ENCODE measurements at regions not wholly inside any gene's neighbourhood (a gene's known extent, or its start where the extent isn't known, plus 50 kb on each side); places are given as distances from the start of the nearest gene placed in this dataset.

DNA sequence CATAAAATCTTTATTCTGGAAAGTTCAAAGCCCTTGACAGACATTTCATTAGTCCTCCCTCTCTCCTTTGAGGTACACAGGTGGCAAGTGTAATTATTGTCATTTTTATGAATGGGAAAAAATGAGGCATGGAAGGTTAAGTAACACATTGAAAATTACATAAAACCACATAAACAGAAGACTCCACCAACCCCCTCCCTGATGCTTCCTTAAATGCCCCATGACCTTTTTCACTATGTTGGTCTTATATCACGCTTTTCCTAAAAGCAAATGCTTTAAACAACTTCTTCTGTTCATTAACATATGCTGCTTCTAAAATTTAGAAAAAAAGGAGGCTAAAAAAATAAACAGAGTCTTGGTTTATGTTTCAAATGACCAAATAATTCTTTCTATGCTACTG lies 648.4 kb downstream of the PTPRC start:
- ChIA-PET POLR2A (ENCODE audit: partially characterized antibody) (no interaction called here), CTCF (ENCODE audit: partially characterized antibody) (no interaction called here)
- intact Hi-C loops (cut with micrococcal nuclease): no loop called here
- no peak overlapping the region for H3K27ac ChIP-seq (ENCODE audit: low read depth, low read length)
- H3K9me3 Mint-ChIP-seq: peaks cover 0 to 4% (median 0%) of the 10 kb centered on the region in 8 donors
- no peak overlapping the region for H3K27ac Mint-ChIP-seq
- H3K27me3 Mint-ChIP-seq: peaks cover 4 to 10% of the 10 kb centered on the region in 2 donors
- H3K4me1 Mint-ChIP-seq: no peaks in the 10 kb centered on the region
- no peak overlapping the region for H3K4me3 Mint-ChIP-seq
- no peak overlapping the region for H3K4me3 ChIP-seq (ENCODE audit: low read length in 2 of 2)
- H3K36me3 ChIP-seq (ENCODE audit: insufficient read depth, low read length): no peaks in the 10 kb centered on the region
- H3K27me3 ChIP-seq (ENCODE audit: insufficient read depth, low read length): no peaks in the 10 kb centered on the region
- H3K4me1 ChIP-seq (ENCODE audit: insufficient read depth, low read length): no peaks in the 10 kb centered on the region
- no peak for DNase-seq
- no peaks in the 10 kb centered on the region for H3K36me3 Mint-ChIP-seq
- no peaks in the 10 kb centered on the region for H3K9me3 ChIP-seq (ENCODE audit: control insufficient read depth in 1 of 2, low read length in 2 of 2)

DNA sequence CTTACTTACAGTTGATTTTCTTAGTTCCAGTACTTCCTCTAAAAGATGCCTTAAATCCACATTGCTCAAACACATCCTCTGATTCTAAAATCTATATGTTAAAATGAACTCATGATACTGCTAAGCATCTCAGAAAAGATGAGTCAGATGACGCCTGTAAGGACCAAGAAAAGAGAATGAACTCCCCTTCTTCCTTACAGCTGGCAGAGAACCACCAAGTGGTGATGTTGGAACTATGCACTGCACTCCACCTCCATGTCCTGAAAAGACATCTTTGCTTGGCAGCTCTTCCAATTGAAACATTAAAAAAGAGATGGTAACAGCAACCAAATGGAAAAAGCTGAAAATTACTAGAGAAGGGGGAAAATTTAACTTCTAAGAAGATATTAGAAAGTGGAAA lies 648.8 kb downstream of the PTPRC start:
- no peak overlapping the region for H3K27ac Mint-ChIP-seq
- no peak overlapping the region for H3K4me3 Mint-ChIP-seq
- ChIA-PET POLR2A (ENCODE audit: partially characterized antibody) (no interaction called here), CTCF (ENCODE audit: partially characterized antibody) (no interaction called here)
- peaks cover 4 to 8% of the 10 kb centered on the region in 2 donors for H3K27me3 Mint-ChIP-seq
- intact Hi-C loops (cut with micrococcal nuclease): no loop called here
- Histone ChIP-seq H3K9me3 (ENCODE audit: control insufficient read depth in 1 of 2, low read length in 2 of 2) (no peaks in the 10 kb centered on the region), H3K4me3 (ENCODE audit: low read length in 2 of 2) (no peak overlapping the region), H3K27me3 (ENCODE audit: insufficient read depth, low read length) (no peaks in the 10 kb centered on the region), H3K4me1 (ENCODE audit: insufficient read depth, low read length) (no peaks in the 10 kb centered on the region), H3K27ac (ENCODE audit: low read depth, low read length) (no peak overlapping the region), H3K36me3 (ENCODE audit: insufficient read depth, low read length) (no peaks in the 10 kb centered on the region)
- DNase-seq: no peak
- H3K9me3 Mint-ChIP-seq: peaks cover 0 to 4% (median 0%) of the 10 kb centered on the region in 8 donors
- H3K4me1 Mint-ChIP-seq: no peaks in the 10 kb centered on the region
- no peaks in the 10 kb centered on the region for H3K36me3 Mint-ChIP-seq

GRCh38 chr1:199290186-199290585 lies 651.3 kb downstream of the PTPRC start:
- H3K27ac Mint-ChIP-seq: no peak overlapping the region
- peaks cover 10 to 16% of the 10 kb centered on the region in 2 donors for H3K27me3 Mint-ChIP-seq
- no peaks in the 10 kb centered on the region for H3K4me1 ChIP-seq (ENCODE audit: insufficient read depth, low read length)
- H3K36me3 ChIP-seq (ENCODE audit: insufficient read depth, low read length): no peaks in the 10 kb centered on the region
- DNase-seq: no peak
- no peaks in the 10 kb centered on the region for H3K27me3 ChIP-seq (ENCODE audit: insufficient read depth, low read length)
- CTCF ChIA-PET (ENCODE audit: partially characterized antibody): no interaction called here
- H3K4me1 Mint-ChIP-seq: no peaks in the 10 kb centered on the region
- no peak overlapping the region for H3K4me3 Mint-ChIP-seq
- intact Hi-C loops (cut with micrococcal nuclease): no loop called here
- H3K9me3 Mint-ChIP-seq: peaks cover 0 to 4% (median 0%) of the 10 kb centered on the region in 8 donors
- no peak overlapping the region for H3K4me3 ChIP-seq (ENCODE audit: low read length in 2 of 2)
- H3K27ac ChIP-seq (ENCODE audit: low read depth, low read length): no peak overlapping the region
- no peaks in the 10 kb centered on the region for H3K36me3 Mint-ChIP-seq
- H3K9me3 ChIP-seq (ENCODE audit: control insufficient read depth in 1 of 2, low read length in 2 of 2): no peaks in the 10 kb centered on the region
- POLR2A ChIA-PET (ENCODE audit: partially characterized antibody): no interaction called here

GRCh38 chr1:199291022-199291740 lies 652.3 kb downstream of the PTPRC start:
- Histone ChIP-seq H3K27me3 (ENCODE audit: insufficient read depth, low read length) (no peaks in the 10 kb centered on the region), H3K27ac (ENCODE audit: low read depth, low read length) (no peak overlapping the region), H3K4me3 (ENCODE audit: low read length in 2 of 2) (no peak overlapping the region), H3K9me3 (ENCODE audit: control insufficient read depth in 1 of 2, low read length in 2 of 2) (no peaks in the 10 kb centered on the region), H3K4me1 (ENCODE audit: insufficient read depth, low read length) (no peaks in the 10 kb centered on the region), H3K36me3 (ENCODE audit: insufficient read depth, low read length) (no peaks in the 10 kb centered on the region)
- no peak overlapping the region for H3K4me3 Mint-ChIP-seq
- H3K27ac Mint-ChIP-seq: no peak overlapping the region
- H3K4me1 Mint-ChIP-seq: no peaks in the 10 kb centered on the region
- H3K9me3 Mint-ChIP-seq: no peaks in the 10 kb centered on the region
- CTCF ChIA-PET (ENCODE audit: partially characterized antibody): no interaction called here
- intact Hi-C loops (cut with micrococcal nuclease): no loop called here
- H3K27me3 Mint-ChIP-seq: peaks cover 8 to 16% of the 10 kb centered on the region in 2 donors
- DNase-seq: no peak
- POLR2A ChIA-PET (ENCODE audit: partially characterized antibody): no interaction called here
- no peaks in the 10 kb centered on the region for H3K36me3 Mint-ChIP-seq

DNA sequence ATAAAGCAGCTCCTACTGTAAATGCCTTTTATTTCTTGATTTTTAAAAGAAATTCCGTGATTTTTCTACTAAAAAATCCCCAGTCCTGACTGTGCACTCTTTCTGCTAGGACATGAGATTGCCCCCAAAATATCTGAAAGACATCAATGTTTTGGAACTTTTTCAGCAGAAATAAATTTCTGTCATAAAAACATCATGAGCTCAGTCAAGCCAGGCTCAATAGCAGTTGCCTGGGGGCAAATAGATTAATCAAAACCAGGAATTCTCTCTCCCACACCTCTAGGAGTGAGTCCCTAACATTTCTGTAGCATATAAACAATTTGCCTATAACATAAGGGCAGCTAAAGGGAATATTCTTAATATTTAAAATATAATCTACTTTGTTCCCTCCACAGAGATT lies 654.1 kb downstream of the PTPRC start:
- Mint-ChIP-seq H3K36me3 (no peaks in the 10 kb centered on the region), H3K4me1 (no peaks in the 10 kb centered on the region), H3K27me3 (peaks cover 6 to 14% of the 10 kb centered on the region in 2 donors), H3K27ac (no peak overlapping the region), H3K9me3 (no peaks in the 10 kb centered on the region), H3K4me3 (no peak overlapping the region)
- Histone ChIP-seq H3K27ac (ENCODE audit: low read depth, low read length) (no peak overlapping the region), H3K36me3 (ENCODE audit: insufficient read depth, low read length) (no peaks in the 10 kb centered on the region), H3K4me3 (ENCODE audit: low read length in 2 of 2) (no peak overlapping the region), H3K27me3 (ENCODE audit: insufficient read depth, low read length) (no peaks in the 10 kb centered on the region), H3K9me3 (ENCODE audit: control insufficient read depth in 1 of 2, low read length in 2 of 2) (no peaks in the 10 kb centered on the region), H3K4me1 (ENCODE audit: insufficient read depth, low read length) (no peaks in the 10 kb centered on the region)
- DNase-seq: no peak
- ChIA-PET CTCF (ENCODE audit: partially characterized antibody) (no interaction called here), POLR2A (ENCODE audit: partially characterized antibody) (no interaction called here)
- intact Hi-C loops (cut with micrococcal nuclease): no loop called here

GRCh38 chr1:199295107-199295506 lies 656.3 kb downstream of the PTPRC start:
- Histone ChIP-seq H3K9me3 (ENCODE audit: control insufficient read depth in 1 of 2, low read length in 2 of 2) (no peaks in the 10 kb centered on the region), H3K4me3 (ENCODE audit: low read length in 2 of 2) (no peak overlapping the region), H3K27ac (ENCODE audit: low read depth, low read length) (no peak overlapping the region), H3K27me3 (ENCODE audit: insufficient read depth, low read length) (no peaks in the 10 kb centered on the region), H3K36me3 (ENCODE audit: insufficient read depth, low read length) (no peaks in the 10 kb centered on the region), H3K4me1 (ENCODE audit: insufficient read depth, low read length) (no peaks in the 10 kb centered on the region)
- Mint-ChIP-seq H3K4me1 (no peaks in the 10 kb centered on the region), H3K4me3 (no peak overlapping the region), H3K27me3 (peaks cover 6 to 14% of the 10 kb centered on the region in 2 donors), H3K36me3 (no peaks in the 10 kb centered on the region), H3K9me3 (no peaks in the 10 kb centered on the region), H3K27ac (no peak overlapping the region)
- ChIA-PET CTCF (ENCODE audit: partially characterized antibody) (no interaction called here), POLR2A (ENCODE audit: partially characterized antibody) (no interaction called here)
- DNase-seq: no peak
- intact Hi-C loops (cut with micrococcal nuclease): no loop called here

- H3K27me3 ChIP-seq (ENCODE audit: insufficient read depth, low read length): no peaks in the 10 kb centered on the region
- ChIA-PET POLR2A (ENCODE audit: partially characterized antibody) (no interaction called here), CTCF (ENCODE audit: partially characterized antibody) (no interaction called here)
- no peak overlapping the region for H3K4me3 ChIP-seq (ENCODE audit: low read length in 2 of 2)
- Mint-ChIP-seq H3K4me1 (no peaks in the 10 kb centered on the region), H3K27me3 (peaks cover 6 to 12% of the 10 kb centered on the region in 2 donors), H3K27ac (no peak overlapping the region), H3K36me3 (no peaks in the 10 kb centered on the region), H3K9me3 (no peaks in the 10 kb centered on the region), H3K4me3 (no peak overlapping the region)
- DNase-seq: no peak
- H3K9me3 ChIP-seq (ENCODE audit: control insufficient read depth in 1 of 2, low read length in 2 of 2): no peaks in the 10 kb centered on the region
- H3K27ac ChIP-seq (ENCODE audit: low read depth, low read length): no peak overlapping the region
- intact Hi-C loops (cut with micrococcal nuclease): no loop called here
- H3K36me3 ChIP-seq (ENCODE audit: insufficient read depth, low read length): no peaks in the 10 kb centered on the region
- H3K4me1 ChIP-seq (ENCODE audit: insufficient read depth, low read length): no peaks in the 10 kb centered on the region
These were observed 658.3 kb downstream of the PTPRC start for GRCh38 chr1:199297174-199297573.

GRCh38 chr1:199297887-199298286 lies 659.0 kb downstream of the PTPRC start:
- Mint-ChIP-seq H3K36me3 (no peaks in the 10 kb centered on the region), H3K4me3 (no peak overlapping the region), H3K9me3 (no peaks in the 10 kb centered on the region), H3K27me3 (peaks cover 6 to 12% of the 10 kb centered on the region in 2 donors), H3K27ac (no peak overlapping the region), H3K4me1 (no peaks in the 10 kb centered on the region)
- DNase-seq: no peak
- ChIA-PET CTCF (ENCODE audit: partially characterized antibody) (no interaction called here), POLR2A (ENCODE audit: partially characterized antibody) (no interaction called here)
- Histone ChIP-seq H3K4me3 (ENCODE audit: low read length in 2 of 2) (no peak overlapping the region), H3K9me3 (ENCODE audit: control insufficient read depth in 1 of 2, low read length in 2 of 2) (no peaks in the 10 kb centered on the region), H3K36me3 (ENCODE audit: insufficient read depth, low read length) (no peaks in the 10 kb centered on the region), H3K27ac (ENCODE audit: low read depth, low read length) (no peak overlapping the region), H3K4me1 (ENCODE audit: insufficient read depth, low read length) (no peaks in the 10 kb centered on the region), H3K27me3 (ENCODE audit: insufficient read depth, low read length) (no peaks in the 10 kb centered on the region)
- intact Hi-C loops (cut with micrococcal nuclease): no loop called here
